GM12865 (cell line): ENCODE measurements at regions not wholly inside any gene's neighbourhood (a gene's known extent, or its start where the extent isn't known, plus 50 kb on each side); places are given as distances from the start of the nearest gene placed in this dataset.

Experiments used
- DNase-seq: peaks from one replicate; pipeline ENCODE4 v3.0.0; 2010; ENCODE audit warnings: low read depth
- H3K4me3 ChIP-seq: 2 replicates; pipeline ENCODE4 v1.5.1; 2011; ENCODE audit warnings: mild to moderate bottlenecking, low read depth, low read length, control low read depth
- TF ChIP-seq, protein P1 (sequence below): IDR thresholded peaks from 2 replicates; pipeline ENCODE4 v1.5.1; 2011; ENCODE audit warnings: low read length, control low read depth, low read depth, inconsistent platforms; ENCODE audit not compliant: insufficient read depth; ENCODE audit errors: missing control alignments

GRCh38 chr11:19661827-19662226 lies 50.8 kb upstream of the NAV2 start:
- TF ChIP-seq, protein P1, sequence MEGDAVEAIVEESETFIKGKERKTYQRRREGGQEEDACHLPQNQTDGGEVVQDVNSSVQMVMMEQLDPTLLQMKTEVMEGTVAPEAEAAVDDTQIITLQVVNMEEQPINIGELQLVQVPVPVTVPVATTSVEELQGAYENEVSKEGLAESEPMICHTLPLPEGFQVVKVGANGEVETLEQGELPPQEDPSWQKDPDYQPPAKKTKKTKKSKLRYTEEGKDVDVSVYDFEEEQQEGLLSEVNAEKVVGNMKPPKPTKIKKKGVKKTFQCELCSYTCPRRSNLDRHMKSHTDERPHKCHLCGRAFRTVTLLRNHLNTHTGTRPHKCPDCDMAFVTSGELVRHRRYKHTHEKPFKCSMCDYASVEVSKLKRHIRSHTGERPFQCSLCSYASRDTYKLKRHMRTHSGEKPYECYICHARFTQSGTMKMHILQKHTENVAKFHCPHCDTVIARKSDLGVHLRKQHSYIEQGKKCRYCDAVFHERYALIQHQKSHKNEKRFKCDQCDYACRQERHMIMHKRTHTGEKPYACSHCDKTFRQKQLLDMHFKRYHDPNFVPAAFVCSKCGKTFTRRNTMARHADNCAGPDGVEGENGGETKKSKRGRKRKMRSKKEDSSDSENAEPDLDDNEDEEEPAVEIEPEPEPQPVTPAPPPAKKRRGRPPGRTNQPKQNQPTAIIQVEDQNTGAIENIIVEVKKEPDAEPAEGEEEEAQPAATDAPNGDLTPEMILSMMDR = no peak
- H3K4me3 ChIP-seq = no peak overlapping the region
- no peak for DNase-seq

- H3K4me3 ChIP-seq = no peak overlapping the region
- TF ChIP-seq, protein P1 = no peak
- peak; percentile 88 for DNase-seq
Measured at GRCh38 chr11:19660076-19660475, 52.6 kb upstream of the NAV2 start.

- DNase-seq = no peak
- TF ChIP-seq, protein P1 = no peak
- no peak overlapping the region for H3K4me3 ChIP-seq
Measured at GRCh38 chr11:19659529-19659928, 53.1 kb upstream of the NAV2 start.

DNA sequence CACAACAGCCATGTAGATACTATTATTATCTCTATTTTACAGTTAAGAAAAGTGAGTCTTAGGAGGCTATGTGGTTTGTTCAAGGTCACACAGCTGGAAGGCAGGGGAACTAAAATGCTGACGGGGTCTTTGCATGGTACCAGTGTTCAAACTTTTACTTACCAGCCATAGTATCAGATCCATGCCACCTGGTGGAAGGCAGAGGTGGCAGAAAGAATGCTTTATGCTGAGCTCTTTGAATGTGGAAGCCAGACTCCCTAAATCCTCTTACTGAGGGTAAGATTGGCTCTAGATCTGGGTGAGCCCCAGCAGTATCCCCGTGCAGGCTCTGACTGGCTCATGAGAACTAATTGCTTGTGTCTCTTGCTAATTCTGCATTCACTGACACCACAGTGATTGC lies 54.3 kb upstream of the NAV2 start:
- no peak overlapping the region for H3K4me3 ChIP-seq
- no peak for DNase-seq
- TF ChIP-seq, protein P1 = no peak

GRCh38 chr11:19656140-19656541 lies 56.5 kb upstream of the NAV2 start:
- H3K4me3 ChIP-seq = no peak overlapping the region
- DNase-seq = no peak
- TF ChIP-seq, protein P1 = no peak

DNA sequence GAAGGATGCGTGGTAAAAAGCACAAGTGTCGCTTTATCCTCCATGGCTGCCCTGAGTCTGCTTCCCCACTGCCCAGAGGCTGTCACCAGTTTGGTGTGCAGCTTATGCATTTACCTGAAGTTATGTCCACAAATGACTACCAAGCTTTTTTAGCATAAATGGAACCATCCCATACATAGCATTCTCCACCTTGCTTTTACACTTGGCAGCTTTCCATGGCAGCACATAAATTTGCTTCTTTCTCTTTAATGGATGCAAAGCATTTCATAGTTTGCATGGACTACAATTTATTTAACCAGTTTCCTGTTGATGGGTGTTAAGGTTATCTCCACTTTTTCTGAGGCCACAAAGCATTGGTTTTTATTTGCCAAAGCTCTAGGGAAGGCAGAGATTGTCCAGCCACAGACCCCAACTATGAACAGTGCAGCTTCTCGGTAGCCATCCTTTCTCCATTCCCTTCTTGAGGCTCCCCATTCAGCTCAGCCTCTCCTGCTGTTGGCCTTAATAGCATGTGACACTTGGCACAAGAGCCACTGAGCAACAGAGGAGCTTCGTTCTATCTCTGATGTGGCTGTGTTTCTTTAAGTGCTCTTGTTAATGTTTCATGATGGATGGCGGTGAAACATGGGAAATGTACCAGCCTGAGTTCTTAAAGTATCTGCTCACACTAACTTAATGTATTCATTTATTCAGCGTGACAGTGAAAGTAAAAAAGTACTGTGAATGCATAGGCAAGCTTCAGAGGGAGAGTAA lies 59.8 kb upstream of the NAV2 start:
- TF ChIP-seq, protein P1 = no peak
- DNase-seq = no peak

DNA sequence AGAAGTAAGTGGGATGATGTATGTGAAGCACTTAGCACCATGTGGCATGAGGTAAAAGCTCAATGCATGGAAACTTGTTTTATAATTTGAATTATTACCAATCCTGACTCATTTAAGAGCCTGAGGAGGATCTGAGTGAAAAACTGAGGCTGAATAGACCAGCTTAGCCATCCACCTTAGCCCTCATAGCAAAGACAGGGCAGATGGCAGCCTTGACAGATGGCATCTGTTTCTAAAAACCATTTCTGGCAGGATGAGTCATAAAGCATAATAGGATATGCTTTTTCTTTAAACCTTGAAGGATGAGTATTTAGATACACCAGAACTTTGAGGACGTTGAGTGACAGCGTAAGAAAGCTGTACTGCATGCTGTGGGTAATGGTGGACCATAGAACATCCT lies 61.0 kb upstream of the NAV2 start:
- H3K4me3 ChIP-seq = no peak overlapping the region
- TF ChIP-seq, protein P1 = no peak
- no peak for DNase-seq

More for the DNA sequence above, 59.8 kb upstream of the NAV2 start:
- H3K4me3 ChIP-seq = no peak overlapping the region
